Left ventricle myocardium inferior (tissue), 1 donor: ENCODE measurements at regions not wholly inside any gene's neighbourhood (a gene's known extent, or its start where the extent isn't known, plus 50 kb on each side); places are given as distances from the start of the nearest gene placed in this dataset.

Experiments used
- DNase-seq: peaks from one replicate; pipeline ENCODE4 v3.0.0-alpha.2; 2020
- H3K27ac ChIP-seq: fragments of 200-600 bp; replicated peaks from 2 replicates; pipeline ENCODE4 v1.8.0; 2021
- H3K27me3 ChIP-seq: fragments of 200-600 bp; 2 replicates; pipeline ENCODE4 v1.8.0; 2021; ENCODE audit warnings: low read depth
- H3K36me3 ChIP-seq: fragments of 200-600 bp; 2 replicates; pipeline ENCODE4 v1.8.0; 2021
- H3K4me1 ChIP-seq: fragments of 200-600 bp; 2 replicates; pipeline ENCODE4 v1.8.0; 2021
- H3K4me3 ChIP-seq: fragments of 200-600 bp; 2 replicates; pipeline ENCODE4 v1.8.0; 2021; ENCODE audit warnings: mild to moderate bottlenecking, moderate library complexity
- H3K9me3 ChIP-seq: fragments of 200-600 bp; replicated peaks from 2 replicates; pipeline ENCODE4 v1.8.0; 2021
- intact Hi-C: fragments of 100-400 bp; cut with micrococcal nuclease; formaldehyde crosslinking; loops from one replicate; pipeline ENCODE4 v1.11.0; 2022
- TF ChIP-seq, protein P1 (sequence below): fragments of 200-600 bp; IDR thresholded peaks from 2 replicates; pipeline ENCODE4 v1.8.0; 2021; ENCODE audit warnings: antibody characterized with exemption, mild to moderate bottlenecking, borderline replicate concordance
- donor health status: DM: no; HTN: yes; CAD: no; lungs with severe emphysema.

DNA sequence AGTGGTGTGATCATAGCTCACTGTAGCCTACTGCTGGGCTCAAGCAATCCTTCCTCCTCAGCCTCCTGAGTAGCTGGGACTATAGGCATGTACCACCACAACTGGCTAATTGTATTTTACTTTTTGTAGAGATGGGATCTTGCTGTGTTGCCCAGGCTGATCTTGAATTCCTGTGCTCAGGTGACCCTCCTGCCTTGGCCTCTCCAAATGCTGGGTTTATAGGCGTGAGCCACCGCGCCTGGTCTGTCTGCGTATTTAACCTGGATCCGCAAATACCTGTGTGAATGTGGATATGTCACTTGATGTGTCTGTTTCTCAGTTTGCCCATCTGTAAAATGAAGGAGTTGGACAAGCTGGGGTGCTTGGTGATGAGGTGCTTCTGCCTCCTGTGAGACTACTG is 123.9 kb downstream of the BAMBI start:
- TF ChIP-seq, protein P1, sequence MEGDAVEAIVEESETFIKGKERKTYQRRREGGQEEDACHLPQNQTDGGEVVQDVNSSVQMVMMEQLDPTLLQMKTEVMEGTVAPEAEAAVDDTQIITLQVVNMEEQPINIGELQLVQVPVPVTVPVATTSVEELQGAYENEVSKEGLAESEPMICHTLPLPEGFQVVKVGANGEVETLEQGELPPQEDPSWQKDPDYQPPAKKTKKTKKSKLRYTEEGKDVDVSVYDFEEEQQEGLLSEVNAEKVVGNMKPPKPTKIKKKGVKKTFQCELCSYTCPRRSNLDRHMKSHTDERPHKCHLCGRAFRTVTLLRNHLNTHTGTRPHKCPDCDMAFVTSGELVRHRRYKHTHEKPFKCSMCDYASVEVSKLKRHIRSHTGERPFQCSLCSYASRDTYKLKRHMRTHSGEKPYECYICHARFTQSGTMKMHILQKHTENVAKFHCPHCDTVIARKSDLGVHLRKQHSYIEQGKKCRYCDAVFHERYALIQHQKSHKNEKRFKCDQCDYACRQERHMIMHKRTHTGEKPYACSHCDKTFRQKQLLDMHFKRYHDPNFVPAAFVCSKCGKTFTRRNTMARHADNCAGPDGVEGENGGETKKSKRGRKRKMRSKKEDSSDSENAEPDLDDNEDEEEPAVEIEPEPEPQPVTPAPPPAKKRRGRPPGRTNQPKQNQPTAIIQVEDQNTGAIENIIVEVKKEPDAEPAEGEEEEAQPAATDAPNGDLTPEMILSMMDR: no peak
- Histone ChIP-seq H3K4me3 (no peak overlapping the region), H3K27ac (no peak overlapping the region), H3K36me3 (no peaks in the 10 kb centered on the region), H3K4me1 (peaks cover 6% of the 10 kb centered on the region), H3K27me3 (no peaks in the 10 kb centered on the region), H3K9me3 (no peaks in the 10 kb centered on the region)
- intact Hi-C loops: no loop called here
- DNase-seq: no peak

DNA sequence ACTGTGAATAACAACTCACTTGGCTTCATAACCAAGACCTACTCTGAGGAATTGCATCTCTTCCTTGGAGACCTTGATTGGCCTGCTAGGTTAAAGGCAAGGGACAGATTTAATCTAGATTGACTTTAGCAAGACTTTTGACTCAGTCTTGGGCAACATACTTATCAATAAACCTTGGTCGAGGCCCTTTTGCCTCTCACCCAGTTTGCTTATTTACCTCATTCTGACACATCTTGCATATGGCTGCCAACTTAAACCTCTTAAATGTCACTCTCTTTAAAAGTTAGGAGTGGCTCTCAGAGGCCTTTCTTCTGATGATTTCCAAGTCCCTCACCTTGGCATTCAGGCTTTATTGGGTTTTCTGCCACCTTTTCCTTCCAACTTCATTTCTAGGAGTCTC is 124.5 kb downstream of the BAMBI start:
- Histone ChIP-seq H3K4me3 (no peak overlapping the region), H3K36me3 (no peaks in the 10 kb centered on the region), H3K27me3 (no peaks in the 10 kb centered on the region), H3K9me3 (no peaks in the 10 kb centered on the region), H3K27ac (no peak overlapping the region), H3K4me1 (peaks cover 12% of the 10 kb centered on the region)
- intact Hi-C loops: no loop called here
- TF ChIP-seq, protein P1: no peak
- no peak for DNase-seq

DNA sequence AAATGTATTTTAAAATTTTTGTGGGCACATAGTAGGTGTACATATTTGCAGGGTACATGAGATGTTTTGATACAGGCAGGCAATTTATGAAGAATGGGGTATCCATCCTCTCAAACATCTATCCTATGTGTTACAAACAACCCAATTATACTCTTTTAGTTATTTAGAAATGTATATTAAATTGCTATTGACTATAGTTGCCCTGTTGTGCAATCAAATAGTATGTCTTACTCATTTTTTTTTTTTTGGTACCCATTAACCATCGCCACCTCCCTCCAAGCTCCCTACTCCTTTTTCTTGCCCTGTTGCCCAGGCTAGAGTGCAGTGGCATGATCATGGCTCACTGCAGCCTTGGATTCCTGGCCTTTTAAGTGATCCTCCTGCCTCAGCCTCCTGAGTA is 128.1 kb downstream of the BAMBI start:
- H3K27ac ChIP-seq: no peak overlapping the region
- intact Hi-C loops: no loop called here
- no peaks in the 10 kb centered on the region for H3K27me3 ChIP-seq

DNA sequence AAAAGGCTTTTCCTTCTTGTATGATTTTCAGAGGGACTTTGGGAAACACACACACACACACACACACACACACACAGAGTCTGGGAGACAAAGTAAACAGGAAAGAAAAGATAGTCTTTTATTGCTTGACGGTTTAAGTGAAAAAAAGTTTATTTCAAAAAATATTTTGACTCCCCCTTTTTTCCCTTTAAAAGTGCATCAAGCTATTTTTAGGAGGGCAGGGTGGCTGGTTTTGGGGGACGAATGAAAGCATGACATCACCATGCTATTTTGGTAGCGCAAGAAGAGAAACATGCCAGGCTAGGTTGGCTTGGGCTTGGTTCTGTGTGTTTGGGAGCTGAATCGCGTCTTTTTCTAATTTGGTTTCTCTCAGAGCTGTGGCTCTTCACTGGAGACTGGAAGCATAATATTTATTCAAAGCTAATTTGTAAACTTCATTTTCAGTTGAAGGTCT is 129.2 kb downstream of the BAMBI start:
- no peaks in the 10 kb centered on the region for H3K9me3 ChIP-seq
- no peaks in the 10 kb centered on the region for H3K36me3 ChIP-seq
- no peak for DNase-seq
- peaks cover 30% of the 10 kb centered on the region for H3K4me1 ChIP-seq
- TF ChIP-seq, protein P1: no peak
- no peaks in the 10 kb centered on the region for H3K27me3 ChIP-seq
- H3K27ac ChIP-seq: peak overlapping the region; percentile 85
- intact Hi-C loops: no loop called here
- H3K4me3 ChIP-seq: peak overlapping the region; percentile 43

More for the DNA sequence above, 128.1 kb downstream of the BAMBI start:
- TF ChIP-seq, protein P1: no peak
- Histone ChIP-seq H3K36me3 (no peaks in the 10 kb centered on the region), H3K4me3 (no peak overlapping the region), H3K9me3 (no peaks in the 10 kb centered on the region), H3K4me1 (peaks cover 30% of the 10 kb centered on the region)
- DNase-seq: no peak

DNA sequence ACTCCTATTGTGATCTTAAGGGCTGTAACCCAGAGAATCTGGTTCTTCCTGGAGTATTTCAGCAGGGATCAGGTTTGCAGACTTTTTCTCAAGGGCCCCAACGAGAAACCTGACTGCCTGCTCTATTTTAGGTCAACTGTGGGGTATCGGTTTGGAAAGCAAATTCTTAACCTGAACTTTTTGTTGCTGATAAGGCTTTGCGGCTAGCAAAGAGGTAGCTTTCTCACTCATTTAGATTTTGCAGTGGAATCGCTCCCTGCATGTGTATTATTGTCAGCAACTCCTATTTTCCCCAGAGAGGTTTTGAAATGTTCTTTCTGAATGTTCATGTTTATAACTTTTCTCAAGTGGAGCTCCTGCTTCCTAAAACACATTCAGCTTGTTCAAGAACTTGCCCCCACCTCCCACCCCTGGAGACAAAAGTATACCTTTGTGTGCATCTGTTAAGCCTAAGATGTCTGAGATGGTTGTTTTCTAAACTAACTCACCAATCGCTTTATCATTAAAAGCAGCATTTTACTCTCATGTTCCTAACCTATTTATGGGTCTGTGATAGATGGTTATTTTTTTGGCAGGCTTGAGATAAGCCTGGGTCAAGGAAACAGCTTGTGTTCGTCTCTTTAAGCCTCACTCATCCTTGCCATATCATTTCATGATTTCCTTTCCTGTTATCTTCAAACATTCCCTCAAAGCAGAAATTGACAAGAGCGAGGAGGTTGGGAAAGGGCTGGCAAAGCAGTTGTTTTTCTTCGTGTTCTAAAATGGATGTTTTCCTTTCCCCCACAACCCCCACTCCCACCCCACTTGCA is 129.8 kb downstream of the BAMBI start:
- Histone ChIP-seq H3K27me3 (no peaks in the 10 kb centered on the region), H3K4me1 (peaks cover 30% of the 10 kb centered on the region), H3K4me3 (peak overlapping the region; percentile 43), H3K27ac (peak overlapping the region; percentile 85), H3K36me3 (no peaks in the 10 kb centered on the region), H3K9me3 (no peaks in the 10 kb centered on the region)
- intact Hi-C loops: no loop called here
- no peak for DNase-seq
- TF ChIP-seq, protein P1: no peak
